CD4-positive, alpha-beta T cell treated with Interleukin-6 for 4 hours (primary cell): ENCODE measurements at regions not wholly inside any gene's neighbourhood (a gene's known extent, or its start where the extent isn't known, plus 50 kb on each side); places are given as distances from the start of the nearest gene placed in this dataset.

Source experiments
- DNase-seq: peaks from one replicate; pipeline ENCODE4 v3.0.0-alpha.2; 2020; ENCODE audit warnings: mixed read lengths

GRCh38 chr5:61744690-61745619, 412.9 kb downstream of the ZSWIM6 start:
- DNase-seq = no peak

GRCh38 chr5:61746831-61747575, 414.9 kb downstream of the ZSWIM6 start:
- DNase-seq = no peak

- DNase-seq = no peak
These were observed 416.1 kb downstream of the ZSWIM6 start for GRCh38 chr5:61748121-61748520.

- DNase-seq = no peak
These were observed 416.6 kb downstream of the ZSWIM6 start for GRCh38 chr5:61748651-61749050.

GRCh38 chr5:61752588-61752987, 420.5 kb downstream of the ZSWIM6 start:
- no peak for DNase-seq

- DNase-seq = no peak
These were observed 422.7 kb downstream of the ZSWIM6 start for GRCh38 chr5:61754792-61755191.

- no peak for DNase-seq
These were observed 423.7 kb downstream of the ZSWIM6 start for GRCh38 chr5:61755726-61756222.

- DNase-seq = no peak
These were observed 426.7 kb downstream of the ZSWIM6 start for GRCh38 chr5:61758711-61759110.

- DNase-seq = no peak
These were observed 433.4 kb downstream of the ZSWIM6 start for GRCh38 chr5:61765471-61765870.

GRCh38 chr5:61766141-61766540, 434.1 kb downstream of the ZSWIM6 start:
- no peak for DNase-seq

- no peak for DNase-seq
These were observed 435.4 kb downstream of the ZSWIM6 start for GRCh38 chr5:61767231-61768080.

- no peak for DNase-seq
These were observed 436.7 kb downstream of the ZSWIM6 start for GRCh38 chr5:61768692-61769281.

GRCh38 chr5:61771062-61771461, 439.0 kb downstream of the ZSWIM6 start:
- no peak for DNase-seq

GRCh38 chr5:61771808-61772207, 439.8 kb downstream of the ZSWIM6 start:
- DNase-seq = no peak

GRCh38 chr5:61775901-61776300, 443.8 kb downstream of the ZSWIM6 start:
- DNase-seq = no peak

- DNase-seq = no peak
These were observed 445.2 kb downstream of the ZSWIM6 start for GRCh38 chr5:61777292-61777691.

- DNase-seq = no peak
These were observed 447.7 kb downstream of the ZSWIM6 start for GRCh38 chr5:61779743-61780142.

GRCh38 chr5:61783481-61783880, 451.4 kb downstream of the ZSWIM6 start:
- DNase-seq = no peak

- DNase-seq = no peak
These were observed 452.3 kb downstream of the ZSWIM6 start for GRCh38 chr5:61784341-61784740.

GRCh38 chr5:61788548-61788947, 456.5 kb downstream of the ZSWIM6 start:
- no peak for DNase-seq

GRCh38 chr5:61790007-61790406, 457.9 kb downstream of the ZSWIM6 start:
- DNase-seq = no peak

GRCh38 chr5:61790678-61791077, 458.6 kb downstream of the ZSWIM6 start:
- DNase-seq = no peak
